Muscle of arm (tissue), 1 donor: ENCODE measurements at regions not wholly inside any gene's neighbourhood (a gene's known extent, or its start where the extent isn't known, plus 50 kb on each side); places are given as distances from the start of the nearest gene placed in this dataset.

Experiments
- DNase-seq: peaks from one replicate; pipeline ENCODE4 v3.0.0-alpha.2; 2013

DNA sequence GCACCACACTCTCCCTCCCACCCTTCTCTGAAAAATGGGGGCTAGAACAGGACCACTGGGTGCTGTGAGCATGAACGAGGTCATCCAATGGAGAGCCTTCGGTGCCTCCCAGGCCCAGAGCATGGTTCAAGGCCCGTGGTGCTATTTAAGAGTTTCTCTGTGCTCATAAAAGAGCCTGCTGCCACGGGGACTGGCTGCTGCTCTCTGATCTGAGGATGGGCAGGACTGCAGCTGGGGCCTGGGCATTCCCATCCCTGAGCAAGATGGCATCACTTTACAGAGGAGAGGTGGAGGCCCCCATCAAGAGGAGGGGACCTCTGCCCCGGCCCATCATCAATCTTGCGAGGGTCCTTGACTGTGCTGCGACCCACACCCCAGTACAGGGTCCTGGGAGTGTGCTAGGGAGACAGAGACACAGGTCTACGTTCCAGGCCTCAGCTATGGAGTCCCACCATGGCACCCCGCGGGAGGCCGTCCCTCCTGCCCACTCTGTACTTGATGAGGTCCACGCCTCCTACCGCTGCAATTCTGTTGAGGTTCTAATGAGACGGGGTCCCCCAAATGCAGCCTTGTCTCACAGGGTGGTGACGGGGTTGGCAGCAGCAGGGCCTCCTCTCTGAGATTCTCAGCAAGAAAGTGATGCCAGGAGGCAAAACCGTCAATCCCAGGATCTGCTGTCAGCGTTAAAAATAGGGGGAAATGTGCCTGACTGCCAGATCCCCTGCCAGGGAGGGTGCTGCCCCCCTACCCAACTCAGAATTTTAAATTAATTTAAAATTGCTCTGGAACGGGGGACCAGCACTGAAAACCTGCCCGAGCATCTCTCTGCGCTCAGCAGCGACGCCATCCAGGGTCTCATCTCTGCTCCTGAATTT is 405.4 kb downstream of the SHANK2 start:
- no peak for DNase-seq

DNA sequence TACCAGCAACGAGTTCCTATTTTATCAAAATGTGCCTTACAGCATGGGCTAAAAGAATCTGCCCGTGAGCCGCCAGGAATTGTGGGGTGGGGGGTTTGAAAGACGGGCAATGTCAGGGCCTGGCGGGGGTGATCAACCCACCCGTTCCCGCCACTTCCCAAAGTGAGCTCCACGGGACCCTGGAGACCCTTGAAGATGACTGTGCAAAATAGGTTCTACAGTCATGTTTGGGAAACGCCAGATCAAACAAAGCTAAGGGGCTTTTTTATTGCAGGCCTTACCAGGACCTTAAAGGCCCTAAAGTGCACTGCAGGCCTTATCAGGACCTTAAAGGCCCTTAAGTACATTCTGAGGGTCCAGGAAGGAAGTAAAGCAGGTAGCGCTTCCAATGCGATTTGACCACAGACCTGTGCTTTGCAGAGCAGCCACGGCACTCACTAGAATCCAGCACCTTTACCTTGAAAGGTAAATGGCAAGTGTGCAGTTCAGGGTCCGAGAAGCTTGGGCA is 404.1 kb downstream of the SHANK2 start:
- DNase-seq, result no peak

DNA sequence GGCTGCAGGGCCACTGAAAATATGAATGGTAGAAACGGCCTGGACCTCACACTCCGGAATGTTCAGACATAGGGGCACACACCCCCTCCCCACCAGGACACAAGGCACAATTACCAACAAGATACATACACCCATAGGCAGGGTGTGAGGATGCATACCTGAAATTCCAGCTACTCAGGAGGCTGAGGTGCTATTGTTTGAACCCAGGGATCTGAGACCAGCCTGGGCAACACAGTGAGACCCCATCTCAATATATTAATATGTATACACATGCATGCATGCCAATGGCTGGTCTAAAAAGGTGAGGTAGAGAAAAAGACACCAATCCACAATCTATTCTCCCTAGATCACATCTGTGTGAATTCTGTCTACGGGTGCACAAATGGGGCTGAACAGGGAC is 403.3 kb downstream of the SHANK2 start:
- DNase-seq, result no peak

DNA sequence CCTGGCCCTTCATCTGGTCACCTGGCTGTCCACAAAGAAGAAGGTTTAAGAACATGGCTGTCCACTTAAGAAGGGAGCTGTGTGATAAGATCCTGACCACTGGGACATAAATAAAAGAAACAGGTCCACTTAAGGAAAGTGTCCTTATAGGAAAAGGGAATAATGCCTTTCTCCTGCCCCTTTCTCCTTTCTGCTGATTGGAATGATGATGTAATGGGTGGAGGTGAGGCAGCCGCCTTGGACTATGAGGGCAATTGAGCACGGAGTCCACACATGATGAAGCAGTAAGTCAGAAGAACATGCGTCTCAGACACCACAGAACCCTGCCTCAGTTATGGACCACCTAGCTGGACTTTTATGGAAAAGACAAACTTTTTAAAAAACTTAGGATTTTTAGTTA is 401.1 kb downstream of the SHANK2 start:
- DNase-seq, result no peak

DNA sequence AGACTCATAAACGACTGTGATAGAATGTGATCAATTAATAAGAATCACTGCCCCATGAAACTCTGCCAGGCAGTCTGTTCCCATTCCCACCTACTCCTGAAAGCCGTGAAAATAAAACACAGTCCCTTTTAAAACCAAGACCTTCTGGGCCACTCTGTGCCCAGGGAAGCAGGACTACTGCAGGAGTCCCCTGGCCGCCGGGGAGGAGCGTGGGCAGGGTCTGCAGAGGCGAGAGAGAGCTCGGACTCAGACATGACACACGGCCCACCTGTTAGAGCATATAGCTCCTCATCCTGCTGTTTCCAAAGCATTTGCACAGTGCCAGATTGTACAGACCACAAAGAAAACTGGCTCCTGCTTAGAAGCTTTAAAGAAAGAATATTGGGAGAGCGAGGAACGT is 400.5 kb downstream of the SHANK2 start:
- DNase-seq, result no peak

DNA sequence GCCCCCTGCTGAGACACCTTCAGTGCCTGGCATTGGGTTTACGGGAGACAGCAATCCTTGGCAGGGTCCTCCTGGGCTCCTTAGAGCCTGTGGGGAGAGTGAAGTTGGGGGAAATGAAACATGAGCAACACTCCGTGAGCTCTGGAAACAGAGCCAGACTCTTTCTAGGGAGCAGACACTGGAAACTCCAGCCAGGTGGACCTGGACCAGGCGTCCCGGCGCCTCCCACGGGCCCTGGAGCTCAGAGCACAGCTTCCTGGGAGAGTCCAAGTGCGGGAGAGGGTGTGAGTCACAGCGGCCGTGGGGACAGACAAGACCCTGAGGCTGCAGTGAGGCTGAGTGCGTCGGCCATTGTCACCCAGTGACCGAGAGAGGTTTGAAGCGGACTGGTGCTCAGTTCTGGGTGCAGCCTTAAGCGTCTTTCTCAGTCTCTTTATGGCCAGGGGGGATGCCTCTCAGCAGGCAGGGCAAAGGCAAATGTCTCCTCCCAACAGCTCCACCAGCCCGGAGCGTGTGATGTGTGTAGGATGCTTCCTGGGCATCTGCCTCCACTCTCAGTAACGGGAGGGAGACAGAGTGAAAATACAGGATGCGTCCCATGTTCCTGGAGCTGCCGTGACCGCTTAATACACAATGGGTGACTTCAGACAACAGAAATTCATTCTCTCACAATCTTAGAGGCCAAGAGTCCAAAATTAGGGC is 399.2 kb downstream of the SHANK2 start:
- no peak for DNase-seq

DNA sequence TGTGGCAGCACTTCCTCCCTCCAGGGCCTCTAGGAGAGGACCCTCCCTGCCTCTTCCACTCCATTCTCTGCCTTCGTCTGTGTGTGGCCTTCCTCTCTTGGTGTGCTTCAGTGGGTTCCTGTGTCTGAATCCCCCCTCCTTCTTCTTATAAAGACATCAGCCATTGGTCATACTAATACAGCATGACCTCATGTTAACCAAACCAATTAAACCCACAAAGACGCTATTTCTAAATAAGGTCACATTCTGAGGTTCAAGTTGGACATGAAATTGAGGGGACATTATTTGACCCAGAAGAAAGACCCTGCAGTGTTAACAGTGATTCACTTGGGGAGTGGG is 398.6 kb downstream of the SHANK2 start:
- DNase-seq, result no peak

DNA sequence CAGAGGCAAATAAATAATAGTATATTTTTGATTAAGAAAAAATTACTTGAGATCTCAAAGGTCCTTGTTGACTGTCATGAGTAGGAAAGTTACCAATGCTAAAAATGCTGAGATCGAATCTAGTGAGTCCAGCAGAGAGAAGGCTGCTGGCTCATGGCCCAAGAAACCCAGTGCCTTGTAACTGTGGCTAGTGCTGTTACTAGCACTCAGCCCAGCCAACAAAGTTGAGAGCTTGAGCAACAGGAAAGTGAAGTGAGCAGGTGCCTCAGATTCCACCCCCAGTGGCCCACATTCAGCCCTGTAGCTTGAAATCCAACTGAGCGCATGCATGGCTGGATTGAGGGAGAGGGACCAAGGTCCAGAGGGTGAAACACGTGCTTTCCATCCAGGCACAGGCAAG is 398.2 kb downstream of the SHANK2 start:
- no peak for DNase-seq

DNA sequence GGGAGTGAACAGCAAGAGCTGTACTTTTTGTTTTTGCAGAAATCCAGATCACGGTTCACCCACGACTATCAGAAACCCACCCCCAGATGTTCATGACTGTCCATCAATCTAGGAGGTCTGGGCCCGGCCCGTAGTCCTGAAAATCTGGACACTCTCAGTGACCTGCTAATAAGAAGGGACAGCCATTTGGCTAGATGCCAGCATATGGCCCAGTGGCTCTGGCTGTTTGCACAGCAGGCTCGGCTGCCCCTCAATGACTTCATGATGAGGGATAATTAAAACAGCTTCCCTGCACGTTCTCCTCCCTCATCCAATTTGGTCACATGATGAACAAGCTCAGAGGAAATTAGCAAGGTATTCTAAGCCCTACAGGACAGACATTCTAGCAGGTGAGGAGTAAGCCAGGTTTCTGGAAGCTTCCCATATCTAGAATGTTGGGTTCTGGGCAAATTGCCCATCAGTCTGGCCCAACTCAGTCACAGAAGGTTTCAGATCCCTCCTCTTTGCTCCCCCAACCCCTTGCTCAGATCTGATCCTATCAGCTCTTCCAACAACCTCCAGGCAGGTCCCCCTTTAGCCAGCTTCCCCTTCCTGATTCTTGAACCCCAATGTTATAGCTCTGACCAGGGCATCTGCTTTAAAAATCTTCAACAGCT is 397.3 kb downstream of the SHANK2 start:
- DNase-seq, result no peak

DNA sequence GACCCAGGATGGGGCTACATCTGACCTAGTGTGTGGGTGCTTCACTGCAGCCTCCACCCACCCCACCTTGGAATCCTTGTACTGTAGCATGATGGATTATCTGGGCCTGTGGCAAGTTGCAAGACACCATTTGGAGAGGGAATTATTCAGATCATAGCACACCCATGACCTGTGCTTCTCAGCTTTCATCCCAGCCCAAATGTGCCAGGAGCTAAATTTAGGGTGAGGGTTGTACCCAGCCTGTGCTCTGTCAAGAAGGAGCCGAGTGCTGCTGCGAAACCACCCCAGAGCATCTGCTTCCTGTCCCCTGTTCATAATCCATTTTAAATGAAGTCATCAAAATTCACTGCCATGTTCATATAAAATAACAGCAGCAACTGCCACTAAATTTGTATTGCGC is 394.5 kb downstream of the SHANK2 start:
- DNase-seq, result no peak

DNA sequence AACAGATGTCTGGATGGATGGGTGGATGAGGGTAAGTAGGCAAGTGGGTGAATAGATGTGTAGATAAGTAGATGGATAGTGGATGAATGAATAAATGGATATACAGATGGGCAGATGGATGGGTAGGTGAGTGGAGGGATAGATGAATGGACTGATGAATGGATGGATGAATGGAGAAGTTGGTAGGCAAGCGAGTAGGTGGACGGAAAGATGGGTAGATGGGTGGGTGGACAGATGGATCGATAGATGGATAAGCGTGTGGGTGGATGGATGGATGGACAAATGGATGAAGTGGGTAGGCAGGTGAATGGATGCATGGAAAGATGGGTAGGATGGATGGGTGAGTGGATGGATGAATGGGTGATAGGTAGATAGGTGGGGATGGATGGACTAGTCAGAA is 393.2 kb downstream of the SHANK2 start:
- DNase-seq, result no peak

DNA sequence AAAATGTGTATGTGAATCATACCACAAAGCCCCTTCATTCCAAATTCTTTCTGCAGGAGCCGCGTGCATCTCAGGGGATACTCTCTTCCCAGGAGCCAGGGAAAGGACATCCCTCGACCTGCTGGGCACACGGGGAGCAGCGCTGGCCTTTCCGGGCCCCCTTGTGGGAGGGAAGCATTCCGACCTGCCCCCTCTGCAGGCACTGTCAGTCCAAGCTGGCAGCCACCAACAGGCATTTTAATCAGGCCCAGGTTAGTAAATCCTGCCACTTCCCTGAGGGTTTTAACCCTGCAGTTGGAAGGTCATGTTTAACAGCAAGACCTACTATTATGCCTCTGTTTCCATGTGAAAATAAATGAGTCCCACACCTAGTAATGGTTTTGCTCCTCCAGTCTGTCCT is 391.5 kb downstream of the SHANK2 start:
- DNase-seq, result no peak

DNA sequence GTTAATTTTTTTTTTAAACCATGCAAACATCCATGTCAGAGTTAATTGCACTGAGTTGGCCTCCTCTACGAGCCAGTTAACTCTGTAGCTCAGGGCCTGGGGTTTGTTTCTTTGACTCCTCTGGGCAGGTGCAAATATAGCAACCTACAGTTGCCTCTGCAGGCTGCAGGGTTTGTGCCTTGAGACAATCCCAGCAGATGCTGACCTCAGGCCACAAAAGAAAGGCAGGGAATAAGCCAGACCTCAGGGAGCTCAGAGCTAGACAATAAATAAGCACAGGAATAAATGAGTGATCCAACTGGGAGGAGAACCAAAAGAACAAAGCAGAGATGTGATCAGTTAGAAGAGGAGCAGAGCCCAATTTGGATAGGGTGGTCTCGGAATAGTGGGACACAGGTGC is 390.8 kb downstream of the SHANK2 start:
- no peak for DNase-seq

DNA sequence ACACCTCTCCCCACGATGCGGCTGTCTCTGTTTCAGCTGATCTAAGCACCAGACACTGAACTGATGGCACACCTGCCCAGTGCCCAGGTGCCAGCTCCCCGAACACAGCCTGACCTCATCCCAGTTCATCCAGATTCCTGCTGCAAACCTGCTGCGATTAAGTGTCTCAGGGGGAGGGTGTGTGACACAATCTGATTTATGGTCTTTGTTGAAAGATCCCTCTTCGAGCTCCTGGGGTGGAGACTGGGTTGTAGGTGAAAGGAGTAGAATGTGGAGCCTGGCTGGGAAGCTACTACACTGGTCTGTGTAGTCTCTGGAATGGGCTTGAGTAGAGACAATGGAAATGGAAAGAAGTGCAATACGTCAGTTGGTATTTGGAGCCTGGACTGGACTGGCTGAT is 390.3 kb downstream of the SHANK2 start:
- DNase-seq, result no peak

DNA sequence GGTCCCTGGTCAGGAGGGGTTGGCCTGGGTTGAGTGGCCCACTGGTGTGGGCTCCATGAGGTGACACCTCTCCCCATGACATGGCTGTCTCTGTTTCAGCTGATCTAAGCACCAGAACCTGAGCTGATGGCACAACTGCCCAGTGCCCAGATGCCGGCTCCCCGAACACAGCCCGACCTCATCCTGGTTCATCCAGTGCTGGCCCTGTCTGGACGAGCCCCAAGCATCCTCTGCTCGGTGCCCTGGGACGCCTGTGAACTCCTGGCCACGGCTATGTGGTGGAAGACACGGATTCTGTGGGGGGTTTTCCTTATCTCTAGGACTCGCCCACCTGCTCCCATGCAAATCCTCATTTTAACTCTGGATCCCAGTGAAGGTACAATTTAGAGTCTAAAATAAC is 389.2 kb downstream of the SHANK2 start:
- no peak for DNase-seq

DNA sequence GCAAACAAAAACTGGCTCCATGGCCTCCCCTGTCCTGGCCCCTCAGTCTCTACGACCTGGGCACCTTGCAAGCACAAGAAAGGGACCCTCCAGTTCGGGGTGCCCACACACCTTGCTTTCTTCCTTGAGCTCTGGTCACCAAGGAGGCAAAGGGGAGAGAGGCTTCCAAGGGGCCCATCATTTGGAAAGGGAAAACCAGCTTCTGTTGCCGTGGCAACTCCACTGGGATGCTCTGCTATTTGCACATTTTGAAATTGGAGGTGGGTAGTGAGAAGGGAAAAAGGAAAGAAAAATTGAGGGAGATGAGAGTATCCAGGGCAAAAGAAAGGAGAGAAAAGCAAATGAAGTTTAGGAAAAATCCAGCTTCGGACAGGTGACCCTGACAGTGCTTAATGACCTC is 388.4 kb downstream of the SHANK2 start:
- no peak for DNase-seq

DNA sequence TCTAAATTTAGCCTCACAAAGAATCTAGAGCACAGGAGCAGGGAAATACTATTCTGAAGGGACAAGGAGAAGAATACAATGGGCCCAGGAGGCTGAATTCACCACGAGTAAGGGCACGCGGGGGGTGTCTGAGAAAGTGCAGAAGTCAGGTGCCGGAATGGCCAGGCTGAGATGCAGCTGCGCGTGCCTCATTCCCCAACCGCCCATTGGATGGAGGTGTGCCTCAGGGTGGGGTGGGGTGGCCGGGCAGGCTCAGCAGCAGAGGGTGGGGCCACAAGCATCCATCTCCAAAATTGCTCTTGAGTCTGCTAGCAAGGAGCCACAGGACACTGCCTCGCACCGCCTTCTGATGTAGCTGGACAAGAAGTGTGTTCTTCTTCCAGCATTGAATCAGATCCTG is 387.0 kb downstream of the SHANK2 start:
- no peak for DNase-seq

DNA sequence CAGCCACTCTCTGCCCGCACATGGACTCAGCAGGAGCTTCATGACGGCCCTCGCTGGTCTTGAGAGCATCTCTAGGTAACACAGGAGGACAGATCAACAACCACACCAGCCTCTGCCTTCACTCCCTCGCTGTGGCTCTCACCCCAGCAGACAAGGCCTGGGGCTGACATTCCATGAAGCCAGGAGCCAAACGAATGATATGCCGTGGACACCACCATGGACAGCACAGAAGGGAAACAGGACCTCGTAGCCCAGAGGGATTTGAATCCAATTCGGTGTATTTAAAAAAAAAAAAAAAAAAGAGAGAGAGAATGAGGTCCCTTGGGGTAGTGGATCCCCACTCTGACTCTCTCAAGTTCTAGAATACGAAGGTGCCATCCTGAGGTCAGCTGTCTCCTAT is 385.5 kb downstream of the SHANK2 start:
- DNase-seq, result no peak

DNA sequence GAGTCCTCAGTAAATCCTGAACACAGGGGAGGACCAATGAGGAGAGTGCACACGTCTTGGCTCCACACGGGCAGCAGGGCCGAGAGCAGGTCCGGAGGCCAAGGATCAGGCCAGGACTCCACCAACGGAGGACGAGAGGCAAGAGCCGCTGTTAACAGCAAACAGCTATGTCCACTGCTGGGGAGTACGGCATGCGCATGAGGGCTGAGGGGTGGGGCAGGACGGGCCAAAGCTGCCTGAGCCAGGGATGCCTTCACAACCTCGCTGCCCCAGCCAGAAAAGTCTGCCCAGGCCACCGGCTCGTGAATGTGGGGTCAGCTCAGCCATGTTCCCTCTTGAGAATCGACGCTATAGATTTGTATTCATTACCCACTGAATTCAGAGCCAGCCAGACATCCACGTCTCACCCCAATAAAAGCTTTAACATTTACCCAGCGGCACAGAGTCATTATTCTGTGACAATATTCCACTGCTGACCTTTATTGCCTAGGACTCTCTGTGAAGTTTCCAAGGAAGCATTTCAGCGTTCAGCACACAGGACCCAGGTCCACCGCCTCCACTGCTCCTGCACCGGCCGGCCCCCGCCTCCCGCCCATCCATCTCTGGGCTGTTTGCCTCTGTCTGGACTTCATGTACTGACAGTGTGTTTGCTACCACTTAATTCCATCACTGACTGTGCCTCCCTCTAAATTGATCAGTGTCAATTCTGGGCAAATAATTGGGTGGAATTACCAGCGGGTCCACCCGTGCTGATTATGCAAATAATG is 384.9 kb downstream of the SHANK2 start:
- no peak for DNase-seq

DNA sequence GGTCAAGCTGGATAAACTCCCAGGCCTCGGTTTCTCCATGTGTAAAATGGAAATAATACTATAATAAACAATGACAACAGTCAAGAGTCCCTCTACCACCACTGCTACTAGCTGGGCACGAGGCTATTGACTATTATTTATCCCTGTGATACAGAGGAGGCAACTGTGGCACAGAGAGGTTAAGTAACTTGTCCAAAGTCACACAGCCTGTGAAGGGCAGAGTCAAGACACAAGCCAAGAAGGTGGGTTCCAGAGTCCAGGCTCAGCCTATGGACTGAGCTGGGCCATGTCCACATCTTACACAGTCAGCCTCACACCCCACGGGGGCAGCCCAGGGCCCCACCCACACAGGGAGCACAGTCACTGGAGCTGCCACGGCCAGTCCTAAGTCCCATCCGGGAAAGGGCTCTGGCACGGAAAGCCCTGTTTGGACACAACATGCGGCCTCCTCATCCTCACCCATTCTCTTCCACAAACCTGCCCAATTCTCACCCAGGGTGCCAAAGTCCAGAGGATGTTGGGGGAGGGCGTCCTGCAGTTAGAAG is 384.0 kb downstream of the SHANK2 start:
- no peak for DNase-seq

DNA sequence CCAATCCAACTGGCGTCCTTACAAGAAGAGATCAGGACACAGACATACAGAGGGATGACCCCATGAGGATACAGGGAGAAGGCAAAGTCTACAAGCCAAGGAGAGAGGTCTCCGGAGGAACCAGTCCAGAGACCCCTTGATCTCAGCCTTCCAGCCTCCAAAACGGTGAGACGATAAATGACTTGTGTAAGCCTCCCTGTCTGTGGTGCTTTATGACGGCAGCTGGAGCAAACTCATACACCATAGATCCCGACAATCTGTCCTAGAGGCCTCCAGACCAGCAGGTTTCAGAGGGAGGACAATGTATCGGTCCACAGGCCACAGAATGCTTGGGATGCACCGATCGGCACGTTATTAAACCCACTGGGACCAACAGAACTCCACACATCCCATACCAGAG is 383.3 kb downstream of the SHANK2 start:
- no peak for DNase-seq

DNA sequence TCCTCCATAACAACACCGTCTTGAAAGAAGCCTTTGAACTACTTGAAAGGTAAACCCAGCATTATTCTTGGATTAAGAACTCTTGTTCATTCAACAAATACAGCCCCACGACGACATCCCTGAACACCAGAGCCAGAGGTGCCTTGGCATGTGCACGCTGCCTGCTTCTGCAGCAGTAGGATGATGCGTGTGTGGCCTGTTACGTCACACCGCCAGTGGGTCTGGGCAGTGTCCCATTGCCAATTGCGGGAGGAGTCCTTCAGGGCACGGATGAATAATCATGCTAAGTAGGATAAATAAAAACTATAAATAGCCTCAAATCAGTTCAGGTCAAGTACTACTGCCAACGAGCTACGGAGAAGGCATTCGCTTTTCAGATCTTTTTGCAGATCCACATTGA is 380.5 kb downstream of the SHANK2 start:
- DNase-seq, result no peak
